Skeletal muscle cell (primary cell): ENCODE measurements at regions not wholly inside any gene's neighbourhood (a gene's known extent, or its start where the extent isn't known, plus 50 kb on each side); places are given as distances from the start of the nearest gene placed in this dataset.
"Not testable (repeated sequence)": the region's sequence is repeated elsewhere in the genome, so short reads cannot be mapped to it uniquely, and the experiment has no call there.

Source experiments
- DNase-seq: peaks from one replicate; pipeline ENCODE4 v3.0.0-alpha.2; 2010; ENCODE audit warnings: low read depth
- H3K4me3 ChIP-seq: 2 replicates; pipeline ENCODE4 v1.5.1; 2011; ENCODE audit warnings: low read depth, mild to moderate bottlenecking, control low read depth, low read length, moderate library complexity

DNA sequence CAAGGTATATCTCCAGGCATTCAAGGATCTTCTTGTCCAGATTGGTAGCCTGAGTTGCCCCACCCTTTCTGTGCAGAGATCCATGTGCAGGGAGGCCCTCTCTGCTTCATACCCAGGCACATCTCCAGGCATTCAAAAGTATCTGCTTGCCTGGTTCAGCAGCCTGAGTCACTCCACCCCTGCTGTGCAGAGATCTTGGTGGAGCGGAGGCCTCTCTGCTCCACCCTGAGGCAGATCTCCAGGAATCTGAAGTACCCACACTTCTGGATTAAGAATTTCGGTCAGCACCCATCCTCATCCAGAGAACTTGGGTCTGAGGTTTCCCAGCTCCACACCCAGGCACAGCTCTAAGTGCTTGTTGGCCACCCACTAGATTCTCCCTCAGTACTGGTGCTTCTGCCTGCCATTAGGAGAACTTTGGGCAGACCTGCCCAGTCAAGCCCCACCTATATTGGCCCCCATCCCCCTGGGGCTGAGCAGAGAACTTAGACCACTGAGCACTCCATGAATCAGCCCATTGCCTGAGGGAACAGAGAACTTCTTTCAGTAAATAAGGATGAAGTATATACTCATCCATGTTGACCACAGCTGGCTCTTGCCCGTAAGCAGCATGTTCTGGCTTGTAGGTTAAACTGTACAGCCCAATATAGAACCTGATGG, 199.5 kb upstream of the ZCCHC13 start:
- no peak for DNase-seq
- H3K4me3 ChIP-seq = no peak overlapping the region

DNA sequence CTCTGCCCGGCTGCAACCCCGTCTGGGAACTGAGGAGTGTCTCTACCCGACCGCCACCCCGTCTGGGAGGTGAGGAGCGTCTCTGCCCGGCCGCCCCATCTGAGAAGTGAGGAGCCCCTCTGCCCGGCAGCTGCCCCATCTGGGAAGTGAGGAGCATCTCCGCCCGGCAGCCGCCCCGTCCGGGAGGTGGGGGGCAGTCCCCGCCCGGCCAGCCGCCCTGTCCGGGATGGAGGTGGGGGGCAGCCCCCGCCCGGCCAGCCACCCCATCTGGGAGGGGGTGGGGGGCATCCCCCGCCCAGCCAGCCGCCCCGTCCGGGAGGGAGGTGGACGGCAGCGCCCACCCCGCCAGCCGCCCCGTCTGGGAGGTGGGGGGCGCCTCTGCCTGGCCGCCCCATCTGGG, 205.6 kb upstream of the ZCCHC13 start:
- not testable (repeated sequence) for DNase-seq, H3K4me3 ChIP-seq

DNA sequence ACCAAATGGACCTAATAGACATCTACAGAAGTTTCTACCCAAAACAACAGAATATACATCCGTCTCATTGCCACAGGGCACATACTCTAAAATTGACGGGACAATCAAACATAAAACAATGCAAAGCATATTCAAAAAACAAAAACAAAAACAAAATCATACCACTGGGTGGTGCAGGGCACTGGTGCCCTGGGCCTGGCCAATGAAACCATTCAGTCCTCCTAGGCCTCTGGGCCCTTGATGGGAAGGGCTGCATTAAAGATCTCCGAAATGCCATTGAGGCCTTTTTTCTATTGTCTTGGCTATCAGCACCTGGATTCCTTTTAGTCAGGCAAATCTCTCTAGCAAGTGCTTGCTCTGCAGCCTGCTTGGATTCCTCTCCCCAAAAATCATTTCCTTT, 213.9 kb upstream of the ZCCHC13 start:
- no peak overlapping the region for H3K4me3 ChIP-seq
- no peak for DNase-seq

DNA sequence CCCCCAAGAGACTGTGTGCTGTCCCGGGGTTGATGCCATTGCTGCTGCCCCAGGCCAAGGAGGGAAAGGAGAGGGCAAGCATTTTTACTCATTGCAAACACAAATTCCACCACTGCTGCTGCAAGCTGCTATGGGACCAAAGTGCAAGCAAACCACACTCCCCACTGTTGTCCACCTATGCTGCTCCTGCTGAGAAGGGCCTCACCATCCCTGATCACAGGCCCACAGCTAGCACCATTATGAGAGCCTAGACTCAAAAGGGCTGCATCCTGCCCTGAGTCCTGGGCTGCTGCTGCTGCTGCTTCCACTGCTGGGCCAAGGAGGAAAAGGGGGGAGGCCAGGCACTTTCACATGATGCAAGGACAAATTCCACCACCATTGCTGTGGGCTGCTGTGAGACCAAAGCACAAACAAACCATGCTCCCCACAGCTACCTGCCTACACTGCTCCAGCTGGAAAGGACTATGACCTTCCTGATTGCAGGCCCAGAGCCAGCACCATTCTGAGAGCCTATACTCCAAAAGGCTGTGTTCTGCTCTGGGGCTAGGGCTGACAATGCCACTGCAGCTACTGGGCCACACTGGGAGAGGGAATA, 218.2 kb upstream of the ZCCHC13 start:
- H3K4me3 ChIP-seq = no peak overlapping the region
- no peak for DNase-seq

DNA sequence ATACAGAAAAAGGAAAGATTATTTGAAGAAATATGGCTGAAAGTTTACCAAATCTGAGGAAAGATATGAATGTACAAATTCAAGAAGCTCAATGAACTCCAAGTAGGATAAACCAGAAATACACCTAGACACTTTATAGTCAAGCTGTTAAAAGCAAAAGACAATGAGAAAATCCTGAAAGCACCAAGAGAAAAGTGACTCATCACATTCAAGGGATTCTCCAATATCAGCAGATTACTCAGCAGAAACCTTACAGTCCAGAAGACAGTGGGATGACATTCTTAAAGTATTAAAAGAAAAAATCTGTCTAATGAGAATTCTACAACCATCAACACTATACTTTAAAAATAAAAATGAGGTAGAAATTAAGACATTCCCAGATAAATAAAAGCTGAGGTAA, 223.8 kb upstream of the ZCCHC13 start:
- H3K4me3 ChIP-seq = no peak overlapping the region
- DNase-seq = no peak

DNA sequence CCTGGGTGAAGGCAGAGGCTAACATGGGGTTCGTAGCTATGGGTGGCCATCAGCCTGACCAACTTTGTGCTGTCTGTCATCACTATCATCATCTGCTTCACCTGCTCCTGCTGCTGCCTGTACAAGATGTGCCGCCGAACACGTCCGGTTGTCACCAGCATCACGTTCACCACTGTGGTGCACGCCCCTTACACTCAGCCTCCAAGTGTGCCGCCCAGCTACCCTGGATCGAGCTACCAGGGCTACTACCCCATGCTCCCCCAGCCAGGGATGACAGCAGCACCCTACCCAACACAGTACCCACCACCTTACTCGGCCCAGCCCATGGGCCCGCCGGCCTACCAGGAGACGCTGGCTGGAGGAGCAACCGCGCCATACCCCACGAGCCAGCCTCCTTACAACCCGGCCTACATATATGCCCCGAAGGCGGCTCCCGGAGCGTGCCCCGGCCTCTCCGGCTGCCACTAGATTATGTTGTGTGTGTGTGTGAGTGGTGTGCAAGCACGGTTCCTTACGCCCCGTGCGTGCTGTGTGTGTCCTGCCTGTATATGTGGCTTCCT, 213.4 kb upstream of the XIST start:
- no peak overlapping the region for H3K4me3 ChIP-seq
- no peak for DNase-seq

DNA sequence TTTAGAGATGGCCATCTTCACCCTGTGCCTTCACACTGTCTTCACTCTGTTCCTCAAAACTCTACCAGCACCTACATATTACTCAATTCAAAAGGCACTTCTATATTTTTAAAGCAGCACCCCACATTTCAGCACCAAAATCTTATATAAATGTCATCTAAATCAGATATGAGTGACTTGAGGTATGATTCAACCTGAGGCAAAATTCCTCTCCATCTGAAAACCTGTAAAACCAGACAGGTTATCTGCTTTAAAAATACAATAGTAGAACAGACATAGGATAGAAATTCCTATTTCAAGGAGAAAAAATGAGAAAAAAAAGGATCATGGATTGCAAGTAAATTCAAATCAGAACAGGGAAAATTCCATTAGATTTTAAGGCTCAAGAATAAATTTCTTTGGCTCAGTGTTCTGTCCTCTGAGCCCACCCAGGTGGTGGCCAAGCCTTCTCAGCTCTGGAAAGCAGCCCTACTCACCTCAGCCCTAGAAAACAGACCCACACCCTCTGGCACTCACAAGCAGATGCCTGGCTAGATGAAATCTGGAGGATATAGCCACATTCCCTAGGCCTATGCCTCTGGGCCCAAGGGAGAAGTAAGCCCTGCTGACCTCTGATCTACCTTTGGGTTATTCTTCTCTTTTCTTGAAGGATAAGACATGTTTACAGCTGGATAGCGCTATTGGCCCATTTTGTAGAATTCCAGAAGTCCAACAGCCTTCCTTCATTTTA, 211.1 kb upstream of the XIST start:
- no peak for DNase-seq
- H3K4me3 ChIP-seq = no peak overlapping the region

DNA sequence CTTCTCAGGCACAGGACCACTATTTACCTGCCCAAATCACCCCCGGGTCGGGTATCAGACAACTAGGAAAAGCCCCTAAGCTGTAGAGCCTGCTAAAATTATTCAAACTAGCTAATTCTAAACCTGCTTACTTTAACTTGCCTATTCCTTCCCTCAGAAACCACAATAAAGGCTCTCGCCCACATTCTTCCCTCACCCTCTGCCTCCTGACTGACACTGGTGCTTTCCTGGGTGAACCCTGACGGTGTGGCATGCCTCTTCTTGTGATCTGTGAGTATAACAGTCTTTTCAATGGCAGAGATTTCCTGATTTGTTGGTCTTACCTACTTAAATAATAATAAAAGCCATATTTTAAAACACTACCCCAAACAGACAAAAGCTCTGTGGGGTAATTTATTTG, 209.4 kb upstream of the XIST start:
- H3K4me3 ChIP-seq = no peak overlapping the region
- DNase-seq = no peak

DNA sequence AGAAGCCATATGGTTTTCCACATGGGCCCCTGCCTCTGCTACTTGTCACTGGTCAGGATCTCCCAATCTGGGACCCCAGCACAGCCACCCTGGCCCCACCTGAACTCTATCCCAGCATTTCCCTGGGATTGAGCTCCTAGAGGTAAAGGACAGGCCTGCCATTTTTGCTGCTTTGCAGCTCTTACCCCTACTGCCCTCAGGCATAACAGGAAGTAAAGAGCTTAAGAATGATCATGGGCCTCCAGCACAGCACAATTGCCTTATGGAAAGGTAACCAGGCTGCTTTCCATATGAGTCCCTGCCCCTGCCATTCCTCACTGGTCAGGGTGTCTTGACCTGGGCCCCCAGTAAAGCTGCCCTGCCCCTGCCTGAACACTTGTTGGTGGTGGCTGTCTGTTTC, 196.6 kb upstream of the XIST start:
- H3K4me3 ChIP-seq = no peak overlapping the region
- DNase-seq = no peak

DNA sequence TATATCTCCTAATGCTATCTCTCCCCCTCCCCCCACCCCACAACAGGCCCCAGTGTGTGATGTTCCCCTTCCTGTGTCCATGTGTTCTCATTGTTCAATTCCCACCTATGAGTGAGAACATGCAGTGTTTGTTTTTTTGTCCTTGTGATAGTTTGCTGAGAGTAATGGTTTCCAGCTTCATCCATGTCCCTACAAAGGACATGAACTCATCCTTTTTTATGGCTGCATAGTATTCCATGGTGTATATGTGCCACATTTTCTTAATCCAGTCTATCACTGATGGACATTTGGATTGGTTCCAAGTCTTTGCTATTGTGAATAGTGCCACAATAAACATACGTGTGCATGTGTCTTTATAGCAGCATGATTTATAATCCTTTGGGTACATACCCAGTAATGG, 181.6 kb upstream of the XIST start:
- DNase-seq, H3K4me3 ChIP-seq: not testable (repeated sequence)

DNA sequence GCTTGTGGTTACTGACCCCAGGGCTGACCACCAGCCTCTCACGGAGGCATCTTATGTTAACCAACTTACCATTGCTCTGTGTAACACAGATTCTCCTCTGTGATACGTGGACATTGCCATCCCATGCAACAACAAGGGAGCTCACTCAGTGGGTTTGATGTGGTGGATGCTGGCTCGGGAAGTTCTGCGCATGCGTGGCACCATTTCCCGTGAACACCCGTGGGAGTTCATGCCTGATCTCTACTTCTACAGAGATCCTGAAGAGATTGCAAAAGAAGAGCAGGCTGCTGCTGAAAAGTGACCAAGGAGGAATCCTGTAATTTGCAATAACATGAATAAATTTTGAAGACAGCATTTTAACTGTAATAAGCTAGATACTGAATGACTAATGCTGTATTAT, 179.0 kb upstream of the XIST start:
- not testable (repeated sequence) for H3K4me3 ChIP-seq, DNase-seq

DNA sequence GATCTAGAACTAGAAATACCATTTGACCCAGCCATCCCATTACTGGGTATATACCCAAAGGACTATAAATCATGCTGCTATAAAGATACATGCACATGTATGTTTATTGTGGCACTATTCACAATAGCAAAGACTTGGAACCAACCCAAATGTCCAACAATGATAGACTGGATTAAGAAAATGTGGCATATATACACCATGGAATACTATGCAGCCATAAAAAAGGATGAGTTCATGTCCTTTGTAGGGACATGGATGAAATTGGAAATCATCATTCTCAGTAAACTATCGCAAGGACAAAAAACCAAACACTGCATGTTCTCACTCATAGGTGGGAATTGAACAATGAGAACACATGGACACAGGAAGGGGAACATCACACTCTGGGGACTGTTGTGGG, 178.3 kb upstream of the XIST start:
- not testable (repeated sequence) for H3K4me3 ChIP-seq, DNase-seq

DNA sequence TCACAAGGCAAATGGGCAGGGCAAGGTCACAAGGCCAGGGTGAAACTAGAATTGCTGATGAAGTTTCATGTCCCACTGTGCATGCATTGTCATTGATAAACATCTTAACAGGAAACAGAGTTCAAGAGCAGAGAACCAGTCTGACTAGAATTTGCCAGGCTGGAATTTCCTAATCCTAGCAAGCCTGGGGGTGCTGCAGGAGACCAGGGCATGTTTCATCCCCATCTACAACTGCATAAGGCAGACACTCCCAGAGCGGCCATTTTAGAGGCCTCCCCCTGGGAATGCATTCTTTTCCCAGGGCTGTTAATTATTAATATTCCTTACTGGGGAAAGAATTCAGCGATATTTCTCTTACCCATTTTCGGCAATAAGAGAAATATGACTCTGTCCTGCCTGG, 172.6 kb upstream of the XIST start:
- H3K4me3 ChIP-seq, DNase-seq: not testable (repeated sequence)

DNA sequence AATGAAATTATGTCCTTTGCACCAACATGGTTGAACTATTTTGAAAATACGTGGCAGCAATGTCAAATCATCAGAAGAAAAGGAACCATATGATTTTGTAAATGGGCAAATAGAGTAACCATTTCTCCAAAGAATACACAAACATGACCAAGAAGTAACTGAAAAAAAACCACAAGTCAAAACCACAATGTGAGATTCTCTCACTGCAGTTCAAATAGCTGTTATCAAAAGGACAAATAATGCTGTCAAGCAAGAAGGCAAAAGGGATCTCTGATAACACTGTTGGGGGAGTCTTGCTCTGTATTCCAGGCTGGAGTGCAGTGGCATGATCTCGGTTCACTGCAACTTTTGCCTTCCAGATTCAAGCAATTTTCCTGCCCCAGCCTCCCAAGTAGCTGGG, 170.7 kb upstream of the XIST start:
- no peak for DNase-seq

DNA sequence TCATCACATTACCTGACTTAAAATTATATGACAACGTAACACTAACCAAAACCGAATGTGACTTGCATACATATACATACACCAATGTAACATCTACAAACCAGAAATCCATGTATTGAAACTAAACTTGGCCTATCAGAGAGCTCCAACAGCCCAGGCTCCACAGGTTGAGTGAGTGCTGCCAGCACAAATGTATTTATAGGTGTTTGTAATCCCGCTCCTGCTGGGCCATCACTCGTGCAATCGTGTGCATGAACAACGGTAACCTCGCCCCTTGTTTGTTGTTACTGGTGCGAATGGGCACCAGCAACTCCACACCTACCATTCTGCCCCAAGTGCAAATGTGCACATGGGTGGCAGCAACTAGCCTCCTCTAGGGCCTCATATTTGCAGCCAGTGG, 165.7 kb upstream of the XIST start:
- H3K4me3 ChIP-seq = no peak overlapping the region
- DNase-seq = no peak

More for the DNA sequence above, 170.7 kb upstream of the XIST start:
- no peak overlapping the region for H3K4me3 ChIP-seq

DNA sequence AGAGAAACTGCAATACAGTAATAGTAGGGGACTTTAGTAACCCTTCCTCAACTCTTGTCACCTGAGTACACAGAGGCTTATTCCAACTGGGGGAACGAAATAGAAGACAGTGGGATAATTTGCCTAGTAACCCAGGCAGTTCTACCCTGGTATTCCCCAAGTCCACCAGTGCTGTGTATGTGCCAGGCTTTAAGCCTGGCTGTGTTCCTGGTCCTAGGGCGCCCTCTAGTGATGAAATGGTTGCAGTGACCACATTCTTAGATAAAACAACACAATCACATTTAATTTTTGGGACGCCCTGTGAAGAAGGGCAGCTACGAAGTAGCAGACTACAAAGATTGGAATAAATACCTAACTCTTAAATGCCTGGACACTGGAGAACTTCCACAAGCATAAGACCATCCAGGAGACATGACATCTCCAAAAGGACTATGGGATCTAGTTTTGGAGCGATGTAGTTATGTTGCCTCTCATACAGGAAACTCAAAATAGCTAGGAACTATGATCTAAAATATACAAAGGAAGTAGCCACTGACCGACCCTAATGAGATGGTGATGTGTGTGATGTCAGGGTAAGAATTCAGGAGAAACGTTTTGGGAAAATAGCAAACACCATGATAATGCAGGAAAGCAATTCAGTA, 163.0 kb upstream of the XIST start:
- no peak overlapping the region for H3K4me3 ChIP-seq
- peak; percentile 5 for DNase-seq

DNA sequence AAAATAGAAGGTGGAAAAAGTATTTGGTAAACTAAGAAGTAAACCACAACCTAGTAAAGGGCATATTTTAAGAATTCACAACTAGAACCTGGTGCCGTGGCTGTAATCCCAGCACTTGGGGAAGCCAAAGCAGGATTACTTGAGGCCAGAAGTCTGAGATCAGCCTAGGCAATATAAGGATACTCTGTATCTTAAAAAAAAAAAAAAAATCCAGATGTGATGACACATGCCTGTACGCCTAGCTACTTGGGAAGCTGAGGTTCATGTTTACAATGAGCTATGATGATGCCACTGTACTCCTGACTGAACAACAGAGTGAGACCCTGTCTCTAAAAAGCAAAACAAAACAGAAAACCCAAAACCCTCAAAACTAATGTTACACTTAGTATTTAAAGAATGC, 156.5 kb upstream of the XIST start:
- no peak for DNase-seq
- no peak overlapping the region for H3K4me3 ChIP-seq

DNA sequence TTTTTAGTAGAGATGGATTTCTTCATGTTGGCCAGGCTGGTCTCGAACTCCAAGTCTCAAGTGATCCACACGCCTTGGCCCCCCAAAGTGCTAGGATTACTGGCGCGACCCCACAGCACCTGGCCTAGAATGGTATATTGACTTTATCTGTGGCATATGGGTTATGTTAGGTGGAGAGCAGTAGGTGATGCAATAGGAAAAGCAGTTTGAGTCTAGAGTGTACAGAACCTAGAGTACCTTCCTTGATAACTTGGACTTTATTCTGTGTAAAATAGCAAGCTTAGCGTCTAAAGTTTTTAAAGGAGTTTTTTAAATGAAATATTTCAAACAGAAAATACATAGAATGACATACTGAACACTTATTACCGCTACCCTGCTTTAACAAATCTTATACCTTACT, 139.5 kb upstream of the XIST start:
- no peak for DNase-seq
- no peak overlapping the region for H3K4me3 ChIP-seq

DNA sequence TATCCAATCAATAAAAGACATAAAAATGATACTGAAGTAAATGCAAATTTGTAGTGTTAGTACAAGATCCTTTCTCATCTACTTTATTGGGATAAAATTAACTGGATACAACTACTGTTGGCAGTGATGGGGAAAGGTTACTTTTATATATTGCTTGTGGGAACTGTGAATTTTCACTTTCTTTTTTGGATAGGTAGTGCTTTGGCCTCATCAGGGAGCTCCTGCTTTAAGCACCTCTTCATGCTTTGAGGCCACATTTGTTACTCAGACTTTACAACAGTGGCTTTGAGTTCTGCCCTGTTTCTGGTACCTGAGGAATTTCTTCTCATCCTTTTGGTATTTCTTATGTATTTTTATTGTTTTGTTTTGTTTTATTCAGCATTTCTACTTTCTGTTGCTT, 134.7 kb upstream of the XIST start:
- H3K4me3 ChIP-seq = no peak overlapping the region
- no peak for DNase-seq

DNA sequence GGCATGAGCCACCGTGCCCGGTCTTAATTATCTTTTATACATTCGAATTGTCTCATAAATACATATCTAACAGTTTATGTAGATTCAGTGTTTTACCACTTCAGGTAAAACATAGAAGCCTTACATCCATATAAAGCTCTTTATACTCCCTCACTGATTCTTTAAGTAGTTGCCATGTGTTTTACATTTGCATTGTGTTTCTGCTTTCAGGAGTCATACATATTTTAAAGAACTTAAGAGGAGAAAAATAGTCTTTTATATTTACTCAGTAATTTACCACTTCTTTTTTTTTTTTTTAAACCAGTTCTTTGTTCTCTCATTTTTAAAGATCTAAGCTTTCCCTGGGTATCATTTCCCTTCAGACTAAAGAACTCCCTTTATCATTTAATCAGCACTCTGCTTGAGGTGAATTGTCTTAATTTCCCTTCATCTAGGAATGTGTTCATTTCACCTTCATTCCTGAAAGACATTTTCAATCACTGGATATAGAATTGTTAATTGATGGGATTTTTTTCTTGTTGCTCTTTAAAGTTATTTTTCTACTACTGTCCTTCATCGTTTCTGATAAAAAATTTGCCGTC, 127.1 kb upstream of the XIST start:
- no peak for DNase-seq

More for the DNA sequence above, 127.1 kb upstream of the XIST start:
- H3K4me3 ChIP-seq = no peak overlapping the region
